Right lobe of liver (tissue), 6 donors: ENCODE measurements at regions not wholly inside any gene's neighbourhood (a gene's known extent, or its start where the extent isn't known, plus 50 kb on each side); places are given as distances from the start of the nearest gene placed in this dataset.

Source experiments
- ATAC-seq, 4 donors: fragments of 200-7000 bp; cut with Tn5 transposase; one replicate each; pipeline ENCODE4 v1.9.1; 2020; ENCODE audit warnings: mild to moderate bottlenecking in 4 of 4, moderate library complexity in 4 of 4
- DNase-seq, 3 donors: peaks; one replicate each; pipeline ENCODE4 v3.0.0-alpha.2; 2020
- H3K27ac ChIP-seq, 3 donors: fragments of 200-600 bp; one replicate each; pipeline ENCODE4 v1.8.0; 2022
- H3K27me3 ChIP-seq, 2 donors: fragments of 200-600 bp; one replicate each; pipeline ENCODE4 v1.8.0; 2022
- H3K36me3 ChIP-seq, 4 donors: fragments of 200-600 bp; sonication (generic) in 1 of 4; one replicate each; pipeline versions ENCODE4 v1.5.1 to v1.8.0; 2017 to 2022; ENCODE audit warnings: control low read depth in 1 of 4
- H3K4me1 ChIP-seq, 4 donors: fragments of 200-600 bp; sonication (generic) in 1 of 4; one replicate each; pipeline versions ENCODE4 v1.5.1 to v1.8.0; 2017 to 2022; ENCODE audit warnings: control low read depth in 1 of 4
- H3K4me3 ChIP-seq, 3 donors: fragments of 200-600 bp; one replicate each; pipeline ENCODE4 v1.8.0; 2022
- H3K9me3 ChIP-seq, 4 donors: fragments of 200-600 bp; sonication (generic) in 1 of 4; one replicate each; pipeline versions ENCODE4 v1.5.1 to v1.8.0; 2017 to 2022; ENCODE audit warnings: control low read depth in 1 of 4
- CTCF ChIP-seq, 4 donors: fragments of 200-600 bp in 3 of 4; fragments of 450-650 bp in 1 of 4; IDR thresholded peaks; one replicate each; pipeline versions ENCODE4 v1.5.1 to v1.8.0; 2016 to 2022; ENCODE audit warnings: antibody characterized with exemption in 4 of 4, mild to moderate bottlenecking in 2 of 4
- POLR2A ChIP-seq: fragments of 450-650 bp; IDR thresholded peaks from one replicate; pipeline ENCODE4 v1.6.1; 2017; ENCODE audit warnings: antibody characterized with exemption, mild to moderate bottlenecking
- WGBS: methylation state at CpG from one replicate; pipeline ENCODE4 v1.1.6; 2018; ENCODE audit warnings: low coverage, low lambda C conversion rate; ENCODE audit not compliant: insufficient coverage; ENCODE audit errors: missing lambda C conversion rate; 5-methylcytosine and 5-hydroxymethylcytosine counted together
- intact Hi-C, 2 donors: fragments of 100-400 bp; cut with DNase I; formaldehyde crosslinking; loops; one replicate each; pipeline versions ENCODE4 v1.11.2 to v1.14.1; 2022
- donor health status: DM: no; HTN: yes; CAD: no.
- donor health status: DM: no; HTN: no; CAD: no.
- donor health status: DM: no; HTN: no; CAD: no.
- donor health status: DM: no; HTN: yes; CAD: no.
- donor health status: DM: no; HTN: yes; CAD: no.

- Histone ChIP-seq H3K9me3 (no peaks in the 10 kb centered on the region), H3K4me1 (no peaks in the 10 kb centered on the region), H3K4me3 (no peak overlapping the region), H3K36me3 (no peaks in the 10 kb centered on the region), H3K27me3 (peaks cover 0 to 1% of the 10 kb centered on the region in 2 donors), H3K27ac (no peak overlapping the region)
- 62% methylated on average over 4 of the region's 4 CpGs for WGBS
- intact Hi-C loops: no loop called here
- DNase-seq (no peak), ATAC-seq (no peak)
- TF ChIP-seq CTCF (IDR thresholded peaks at IDR 0.05) (no peak), POLR2A (no peak)
Measured at GRCh38 chr2:222017252-222017850, 281.4 kb downstream of the PAX3 start.

GRCh38 chr2:222013889-222014288, 284.9 kb downstream of the PAX3 start:
- DNase-seq: no peak
- intact Hi-C loops: no loop called here
- Histone ChIP-seq H3K27me3 (peaks cover 0 to 4% of the 10 kb centered on the region in 2 donors), H3K36me3 (no peaks in the 10 kb centered on the region), H3K27ac (no peak overlapping the region), H3K9me3 (no peaks in the 10 kb centered on the region), H3K4me3 (no peak overlapping the region), H3K4me1 (no peaks in the 10 kb centered on the region)
- TF ChIP-seq CTCF (IDR thresholded peaks at IDR 0.05) (no peak), POLR2A (no peak)
- no peak for ATAC-seq
- WGBS: 64% methylated on average over 3 of the region's 3 CpGs

GRCh38 chr2:222000326-222000725, 298.5 kb downstream of the PAX3 start:
- WGBS: 47% methylated on average over 3 of the region's 3 CpGs

GRCh38 chr2:221999717-222000116, 299.1 kb downstream of the PAX3 start:
- Histone ChIP-seq H3K27me3 (no peaks in the 10 kb centered on the region), H3K9me3 (no peaks in the 10 kb centered on the region), H3K4me3 (no peak overlapping the region), H3K4me1 (no peaks in the 10 kb centered on the region), H3K36me3 (no peaks in the 10 kb centered on the region), H3K27ac (no peak overlapping the region)
- DNase-seq: no peak
- no peak for ATAC-seq
- intact Hi-C loops: no loop called here
- TF ChIP-seq POLR2A (no peak), CTCF (IDR thresholded peaks at IDR 0.05) (no peak)
- WGBS: 41% methylated on average over 6 of the region's 6 CpGs

More at GRCh38 chr2:222000326-222000725, 298.5 kb downstream of the PAX3 start:
- ATAC-seq (no peak), DNase-seq (no peak)
- intact Hi-C loops: no loop called here
- H3K4me1 ChIP-seq: no peaks in the 10 kb centered on the region
- no peaks in the 10 kb centered on the region for H3K9me3 ChIP-seq
- TF ChIP-seq POLR2A (no peak), CTCF (IDR thresholded peaks at IDR 0.05) (no peak)
- no peak overlapping the region for H3K27ac ChIP-seq
- H3K27me3 ChIP-seq: no peaks in the 10 kb centered on the region
- no peak overlapping the region for H3K4me3 ChIP-seq
- H3K36me3 ChIP-seq: no peaks in the 10 kb centered on the region

- 27% methylated on average over 2 of the region's 2 CpGs for WGBS
Measured at GRCh38 chr2:221999166-221999565, 299.6 kb downstream of the PAX3 start.

More at GRCh38 chr2:221999166-221999565, 299.6 kb downstream of the PAX3 start:
- intact Hi-C loops: no loop called here
- Histone ChIP-seq H3K9me3 (no peaks in the 10 kb centered on the region), H3K4me3 (no peak overlapping the region), H3K27ac (no peak overlapping the region), H3K4me1 (no peaks in the 10 kb centered on the region), H3K27me3 (no peaks in the 10 kb centered on the region), H3K36me3 (no peaks in the 10 kb centered on the region)
- TF ChIP-seq CTCF (IDR thresholded peaks at IDR 0.05): no peak
- TF ChIP-seq POLR2A: no peak
- ATAC-seq: no peak
- no peak for DNase-seq
